ENCODE measurements at regions not wholly inside any gene's neighbourhood (a gene's known extent, or its start where the extent isn't known, plus 50 kb on each side); places are given as distances from the start of the nearest gene placed in this dataset.

GRCh38 chr20:24731312-24731711 is 217.8 kb upstream of the CST7 start:
- DNase-seq: no peak
- CTCF ChIA-PET: no interaction called here
- no peak overlapping the region for H3K4me3 Mint-ChIP-seq

GRCh38 chr20:24732076-24732475 is 217.0 kb upstream of the CST7 start:
- Mint-ChIP-seq H3K36me3 (ENCODE audit: low read depth) (no peaks in the 10 kb centered on the region), H3K27me3 (no peaks in the 10 kb centered on the region), H3K9me3 (ENCODE audit: low read depth) (no peaks in the 10 kb centered on the region), H3K4me1 (no peaks in the 10 kb centered on the region), H3K4me3 (no peak overlapping the region), H3K27ac (no peak overlapping the region)
- POLR2A ChIA-PET: no interaction called here
- CTCF ChIA-PET: no interaction called here
- intact Hi-C loops (cut with DNase I, micrococcal nuclease): loop anchor here in 1 of 2 experiments (10.0 kb wide), 1 partner anchor 327 kb away; no protein-coding TSS in a partner anchor
- ATAC-seq: no peak
- DNase-seq: no peak

More at GRCh38 chr20:24731312-24731711, 217.8 kb upstream of the CST7 start:
- H3K9me3 Mint-ChIP-seq (ENCODE audit: low read depth): no peaks in the 10 kb centered on the region
- no peaks in the 10 kb centered on the region for H3K4me1 Mint-ChIP-seq
- intact Hi-C loops (cut with DNase I, micrococcal nuclease): loop anchor here in 1 of 2 experiments (10.0 kb wide), 1 partner anchor 327 kb away; no protein-coding TSS in a partner anchor
- no peak overlapping the region for H3K27ac Mint-ChIP-seq
- POLR2A ChIA-PET: no interaction called here
- no peaks in the 10 kb centered on the region for H3K36me3 Mint-ChIP-seq (ENCODE audit: low read depth)
- ATAC-seq: no peak
- H3K27me3 Mint-ChIP-seq: no peaks in the 10 kb centered on the region

GRCh38 chr20:24732599-24732998 is 216.5 kb upstream of the CST7 start:
- Mint-ChIP-seq H3K4me3 (no peak overlapping the region), H3K4me1 (no peaks in the 10 kb centered on the region), H3K9me3 (ENCODE audit: low read depth) (no peaks in the 10 kb centered on the region), H3K36me3 (ENCODE audit: low read depth) (no peaks in the 10 kb centered on the region), H3K27me3 (no peaks in the 10 kb centered on the region), H3K27ac (no peak overlapping the region)
- ATAC-seq: no peak
- intact Hi-C loops (cut with DNase I, micrococcal nuclease): loop anchor here in 1 of 2 experiments (10.0 kb wide), 1 partner anchor 328 kb away; no protein-coding TSS in a partner anchor
- ChIA-PET CTCF (no interaction called here), POLR2A (interaction anchor here (0.6 kb wide), 1 partner anchor 339 kb away, joined by 3 read pairs; no protein-coding TSS in a partner anchor)
- DNase-seq: no peak

- Mint-ChIP-seq H3K27me3 (no peaks in the 10 kb centered on the region), H3K4me3 (no peak overlapping the region), H3K9me3 (ENCODE audit: low read depth) (no peaks in the 10 kb centered on the region)
These were observed 215.7 kb upstream of the CST7 start for GRCh38 chr20:24733416-24733815.

GRCh38 chr20:24734139-24734538 is 214.9 kb upstream of the CST7 start:
- no peak for ATAC-seq
- no peak for DNase-seq
- H3K36me3 Mint-ChIP-seq (ENCODE audit: low read depth): no peaks in the 10 kb centered on the region
- peaks cover 4% of the 10 kb centered on the region for H3K4me1 Mint-ChIP-seq
- H3K4me3 Mint-ChIP-seq: no peak overlapping the region
- intact Hi-C loops (cut with DNase I, micrococcal nuclease): loop anchor here in 1 of 2 experiments (10.0 kb wide), 1 partner anchor 329 kb away; no protein-coding TSS in a partner anchor
- POLR2A ChIA-PET: no interaction called here
- CTCF ChIA-PET: interaction anchor here (0.6 kb wide), 1 partner anchor 28 kb away, joined by 3 read pairs; no protein-coding TSS in a partner anchor
- no peak overlapping the region for H3K27ac Mint-ChIP-seq
- no peaks in the 10 kb centered on the region for H3K27me3 Mint-ChIP-seq
- no peaks in the 10 kb centered on the region for H3K9me3 Mint-ChIP-seq (ENCODE audit: low read depth)

More at GRCh38 chr20:24733416-24733815, 215.7 kb upstream of the CST7 start:
- no peak for ATAC-seq
- DNase-seq: no peak
- POLR2A ChIA-PET: interaction anchor here (0.6 kb wide), 1 partner anchor 1758 kb away, joined by 3 read pairs; no protein-coding TSS in a partner anchor
- intact Hi-C loops (cut with DNase I, micrococcal nuclease): loop anchor here in 1 of 2 experiments (10.0 kb wide), 1 partner anchor 329 kb away; no protein-coding TSS in a partner anchor
- no peak overlapping the region for H3K27ac Mint-ChIP-seq
- CTCF ChIA-PET: no interaction called here
- no peaks in the 10 kb centered on the region for H3K36me3 Mint-ChIP-seq (ENCODE audit: low read depth)
- H3K4me1 Mint-ChIP-seq: no peaks in the 10 kb centered on the region

- intact Hi-C loops (cut with DNase I, micrococcal nuclease): loop anchor here in 1 of 2 experiments (10.0 kb wide), 1 partner anchor 330 kb away; no protein-coding TSS in a partner anchor
- ChIA-PET CTCF (no interaction called here), POLR2A (no interaction called here)
- peaks cover 15% of the 10 kb centered on the region for H3K4me1 Mint-ChIP-seq
- no peak for DNase-seq
- ATAC-seq: no peak
- H3K36me3 Mint-ChIP-seq (ENCODE audit: low read depth): no peaks in the 10 kb centered on the region
- H3K27me3 Mint-ChIP-seq: no peaks in the 10 kb centered on the region
- H3K4me3 Mint-ChIP-seq: no peak overlapping the region
- no peaks in the 10 kb centered on the region for H3K9me3 Mint-ChIP-seq (ENCODE audit: low read depth)
- no peak overlapping the region for H3K27ac Mint-ChIP-seq
These were observed 213.8 kb upstream of the CST7 start for GRCh38 chr20:24735263-24735662.

- Mint-ChIP-seq H3K4me3 (no peak overlapping the region), H3K9me3 (ENCODE audit: low read depth) (no peaks in the 10 kb centered on the region), H3K36me3 (ENCODE audit: low read depth) (no peaks in the 10 kb centered on the region), H3K27ac (no peak overlapping the region), H3K27me3 (no peaks in the 10 kb centered on the region), H3K4me1 (peaks cover 19% of the 10 kb centered on the region)
- no peak for DNase-seq
- intact Hi-C loops (cut with DNase I, micrococcal nuclease): loop anchor here in 1 of 2 experiments (10.0 kb wide), 1 partner anchor 331 kb away; no protein-coding TSS in a partner anchor
- ChIA-PET CTCF (no interaction called here), POLR2A (no interaction called here)
- no peak for ATAC-seq
These were observed 212.8 kb upstream of the CST7 start for GRCh38 chr20:24736131-24736843.

GRCh38 chr20:24736844-24737211 is 212.2 kb upstream of the CST7 start:
- DNase-seq: no peak
- Mint-ChIP-seq H3K27ac (no peak overlapping the region), H3K4me1 (peaks cover 19% of the 10 kb centered on the region), H3K4me3 (no peak overlapping the region), H3K36me3 (ENCODE audit: low read depth) (no peaks in the 10 kb centered on the region), H3K27me3 (no peaks in the 10 kb centered on the region), H3K9me3 (ENCODE audit: low read depth) (no peaks in the 10 kb centered on the region)
- ATAC-seq: no peak
- CTCF ChIA-PET: no interaction called here
- POLR2A ChIA-PET: no interaction called here
- intact Hi-C loops (cut with DNase I, micrococcal nuclease): loop anchor here in 1 of 2 experiments (10.0 kb wide), 1 partner anchor 332 kb away; no protein-coding TSS in a partner anchor

GRCh38 chr20:24737212-24737850 is 211.7 kb upstream of the CST7 start:
- Mint-ChIP-seq H3K27me3 (no peaks in the 10 kb centered on the region), H3K4me1 (peaks cover 19% of the 10 kb centered on the region), H3K9me3 (ENCODE audit: low read depth) (no peaks in the 10 kb centered on the region), H3K27ac (no peak overlapping the region), H3K36me3 (ENCODE audit: low read depth) (no peaks in the 10 kb centered on the region), H3K4me3 (no peak overlapping the region)
- ChIA-PET CTCF (no interaction called here), POLR2A (no interaction called here)
- intact Hi-C loops (cut with DNase I, micrococcal nuclease): loop anchor here in 1 of 2 experiments (10.0 kb wide), 1 partner anchor 333 kb away; no protein-coding TSS in a partner anchor
- ATAC-seq (no peak), DNase-seq (no peak)

GRCh38 chr20:24738058-24738775 is 210.9 kb upstream of the CST7 start:
- intact Hi-C loops (cut with DNase I, micrococcal nuclease): loop anchor here in 1 of 2 experiments (2.0 to 10.0 kb wide), 2 partner anchors 35 to 333 kb away; no protein-coding TSS in a partner anchor
- CTCF ChIA-PET: no interaction called here

GRCh38 chr20:24738981-24739633 is 210.0 kb upstream of the CST7 start:
- Mint-ChIP-seq H3K4me1 (peaks cover 19% of the 10 kb centered on the region), H3K27ac (peak overlapping the region; percentile 81), H3K9me3 (ENCODE audit: low read depth) (no peaks in the 10 kb centered on the region), H3K27me3 (no peaks in the 10 kb centered on the region), H3K4me3 (peak overlapping the region; percentile 37), H3K36me3 (ENCODE audit: low read depth) (no peaks in the 10 kb centered on the region)
- ChIA-PET POLR2A (no interaction called here), CTCF (no interaction called here)
- no peak for DNase-seq
- ATAC-seq: peak; percentile 80
- intact Hi-C loops (cut with DNase I, micrococcal nuclease): loop anchor here in 1 of 2 experiments (1.0 to 10.0 kb wide), 3 partner anchors 34 to 334 kb away; no protein-coding TSS in a partner anchor

More at GRCh38 chr20:24738058-24738775, 210.9 kb upstream of the CST7 start:
- POLR2A ChIA-PET: no interaction called here
- no peak overlapping the region for H3K4me3 Mint-ChIP-seq
- no peaks in the 10 kb centered on the region for H3K9me3 Mint-ChIP-seq (ENCODE audit: low read depth)
- peaks cover 19% of the 10 kb centered on the region for H3K4me1 Mint-ChIP-seq
- DNase-seq (no peak), ATAC-seq (no peak)
- no peaks in the 10 kb centered on the region for H3K27me3 Mint-ChIP-seq
- no peak overlapping the region for H3K27ac Mint-ChIP-seq
- no peaks in the 10 kb centered on the region for H3K36me3 Mint-ChIP-seq (ENCODE audit: low read depth)
